ENCODE measurements at regions not wholly inside any gene's neighbourhood (a gene's known extent, or its start where the extent isn't known, plus 50 kb on each side); places are given as distances from the start of the nearest gene placed in this dataset.

- Histone ChIP-seq H2AFZ (ENCODE audit: low read depth, low read length) (no peak overlapping the region), H3K36me3 (ENCODE audit: control insufficient read depth, insufficient read depth, low read length) (no peaks in the 10 kb centered on the region), H3K27ac (ENCODE audit: extremely low read depth, low read depth, low read length) (no peak overlapping the region), H3K27me3 (ENCODE audit: control insufficient read depth in 2 of 2, insufficient read depth in 2 of 2, low read length in 2 of 2) (no peaks in the 10 kb centered on the region), H3K9ac (ENCODE audit: insufficient read depth in 1 of 2, low read depth in 2 of 2, low read length in 2 of 2) (no peak overlapping the region), H3K4me2 (ENCODE audit: insufficient read depth, low read length) (no peak overlapping the region), H3K4me1 (replicated peaks in 1 of 2; ENCODE audit: control insufficient read depth in 2 of 2, insufficient read depth in 2 of 2, low read length in 2 of 2) (no peaks in the 10 kb centered on the region), H3K79me2 (ENCODE audit: control insufficient read depth, insufficient read depth, low read length) (no peaks in the 10 kb centered on the region), H4K20me1 (replicated peaks; ENCODE audit: control insufficient read depth, insufficient read depth, low read length) (no peaks in the 10 kb centered on the region), H3K9me3 (replicated peaks; ENCODE audit: control insufficient read depth, insufficient read depth, low read depth, low read length) (0 out of 2 replicates have a peak, but pooled peaks cover 4% of the 10 kb centered on the region), H3K9me1 (ENCODE audit: control insufficient read depth, insufficient read depth, low read length) (no peaks in the 10 kb centered on the region), H3K4me3 (no peak overlapping the region)
- no peak for DNase-seq (ENCODE audit: extremely low read depth in 1 of 4, low spot score in 3 of 4)
- intact Hi-C loops (cut with micrococcal nuclease) (no loop called here), in situ Hi-C loops (cut with MboI) (no loop called here)
- TF ChIP-seq PHB (CRISPR knock-in tag; IDR thresholded peaks at IDR 0.05), result no peak
- TF ChIP-seq NR2C1 (IDR thresholded peaks at IDR 0.05), result no peak
- no peak for TF ChIP-seq NR2C1 (tag; IDR thresholded peaks at IDR 0.05)
- no peak for TF ChIP-seq HOMEZ (CRISPR knock-in tag; IDR thresholded peaks at IDR 0.05)
- TF ChIP-seq ARID2 (IDR thresholded peaks at IDR 0.05), result no peak
- TF ChIP-seq SMC3 (conservative IDR thresholded peaks at IDR 0.05; ENCODE audit: insufficient read depth, low read depth, low read length), result no peak
- TF ChIP-seq ZNF583 (CRISPR knock-in tag; IDR thresholded peaks at IDR 0.05), result no peak
- TF ChIP-seq MCM3 (IDR thresholded peaks at IDR 0.05), result no peak
- no peak for TF ChIP-seq XRCC3 (IDR thresholded peaks at IDR 0.05)
- no peak for TF ChIP-seq ZNF699 (CRISPR knock-in tag; IDR thresholded peaks at IDR 0.05; ENCODE audit: insufficient replicate concordance)
- no peak for TF ChIP-seq XRCC4 (IDR thresholded peaks at IDR 0.05; ENCODE audit: extremely low read depth, insufficient read depth, insufficient read length)
- TF ChIP-seq MAFF (IDR thresholded peaks at IDR 0.05; ENCODE audit: low read length), result no peak
- TF ChIP-seq E2F1 (CRISPR knock-in tag; IDR thresholded peaks at IDR 0.05), result no peak
- ATAC-seq, result no peak
- ChIA-PET CTCF (ENCODE audit: low intra/inter-chr PET ratio) (no interaction called here), POLR2A (no interaction called here)
- FAIRE-seq, result no peak
- BruUV-seq (replicated peaks), result no TSS peak
Measured at GRCh38 chr21:19969156-19969555, 1029.1 kb upstream of the NCAM2 start.

Data from K562 (cell line).